ENCODE measurements at regions not wholly inside any gene's neighbourhood (a gene's known extent, or its start where the extent isn't known, plus 50 kb on each side); places are given as distances from the start of the nearest gene placed in this dataset.

DNA sequence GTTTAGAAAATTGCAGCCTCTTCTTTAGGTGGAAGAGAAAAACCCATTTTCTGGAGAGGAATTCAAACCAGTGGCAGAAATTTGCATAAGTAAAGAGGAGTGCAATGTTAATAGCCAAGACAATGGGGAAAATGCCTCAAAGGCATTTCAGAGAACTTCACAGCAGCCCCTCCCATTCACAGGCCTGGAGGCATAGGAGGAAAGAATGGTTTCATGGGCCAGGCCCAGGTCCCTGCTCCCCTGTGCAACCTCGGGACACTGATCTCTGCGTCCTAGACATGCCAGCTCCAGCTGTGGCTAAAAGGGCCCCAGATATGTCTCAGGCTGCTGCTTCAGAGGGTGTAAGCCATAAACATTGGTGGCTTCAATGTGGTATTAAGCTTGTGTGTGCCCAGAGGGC, 161.8 kb upstream of the CENPE start:
- no peak for DNase-seq (ENCODE audit: extremely low spot score)
- POLR2A ChIA-PET, result no interaction called here
- CTCF ChIA-PET, result no interaction called here
- no peak for TF ChIP-seq CTCF (IDR thresholded peaks at IDR 0.05; ENCODE audit: control extremely low read depth, extremely low read depth, low read depth, missing control alignments)

DNA sequence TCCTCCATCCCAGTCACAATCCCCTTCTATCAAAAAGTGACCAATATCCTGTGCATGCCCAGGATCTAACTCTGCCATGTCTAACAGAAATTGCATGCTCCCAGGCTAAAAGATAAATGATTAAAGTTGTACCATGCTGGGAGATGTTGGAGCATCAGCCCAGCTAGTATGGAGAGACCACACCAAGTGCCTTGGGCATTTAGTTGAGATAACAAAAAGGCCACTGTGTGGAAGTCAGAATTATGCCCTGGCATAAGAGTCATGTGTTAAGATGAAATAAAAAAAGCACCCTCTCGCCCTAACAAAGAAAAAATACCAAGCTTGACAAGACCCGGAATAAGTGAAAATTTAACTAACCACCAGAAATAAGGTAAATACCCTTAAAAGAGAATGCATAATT, 155.9 kb upstream of the CENPE start:
- ChIA-PET POLR2A (no interaction called here), CTCF (interaction anchor here (1.3 kb wide), 1 partner anchor 69 kb away, joined by 3 read pairs; no protein-coding TSS in a partner anchor)
- no peak for DNase-seq (ENCODE audit: extremely low spot score)
- TF ChIP-seq CTCF (IDR thresholded peaks at IDR 0.05; ENCODE audit: control extremely low read depth, extremely low read depth, low read depth, missing control alignments), result no peak

DNA sequence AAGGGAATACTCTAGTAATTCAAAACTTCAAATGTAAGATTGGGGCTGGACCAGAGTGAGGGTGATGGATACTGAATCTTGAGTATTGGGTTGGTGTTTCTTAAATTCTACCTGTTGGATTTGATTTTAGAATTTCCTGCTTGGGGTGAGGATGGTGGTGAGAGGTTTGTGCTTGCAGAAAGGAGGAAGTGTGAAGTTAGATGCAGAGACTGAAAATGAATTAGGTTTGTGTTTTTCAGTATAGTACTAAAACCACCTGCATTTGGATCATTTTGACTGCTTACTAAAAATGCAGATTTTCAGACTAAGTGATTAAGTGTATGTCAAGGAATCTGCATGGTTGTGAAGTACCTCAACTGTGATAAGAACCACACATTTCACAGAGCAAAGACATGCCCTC, 131.5 kb upstream of the CENPE start:
- TF ChIP-seq CTCF (IDR thresholded peaks at IDR 0.05; ENCODE audit: control extremely low read depth, extremely low read depth, low read depth, missing control alignments), result no peak
- CTCF ChIA-PET, result no interaction called here

GRCh38 chr4:103324811-103325210, 126.7 kb upstream of the CENPE start:
- CTCF ChIA-PET, result interaction anchor here (1.1 kb wide), 2 partner anchors 9 to 20 kb away, joined by 3 to 7 read pairs; no protein-coding TSS in a partner anchor
- DNase-seq (ENCODE audit: extremely low spot score), result no peak
- POLR2A ChIA-PET, result no interaction called here
- no peak for TF ChIP-seq CTCF (IDR thresholded peaks at IDR 0.05; ENCODE audit: control extremely low read depth, extremely low read depth, low read depth, missing control alignments)

More for the DNA sequence above, 131.5 kb upstream of the CENPE start:
- POLR2A ChIA-PET, result no interaction called here
- DNase-seq (ENCODE audit: extremely low spot score), result no peak

DNA sequence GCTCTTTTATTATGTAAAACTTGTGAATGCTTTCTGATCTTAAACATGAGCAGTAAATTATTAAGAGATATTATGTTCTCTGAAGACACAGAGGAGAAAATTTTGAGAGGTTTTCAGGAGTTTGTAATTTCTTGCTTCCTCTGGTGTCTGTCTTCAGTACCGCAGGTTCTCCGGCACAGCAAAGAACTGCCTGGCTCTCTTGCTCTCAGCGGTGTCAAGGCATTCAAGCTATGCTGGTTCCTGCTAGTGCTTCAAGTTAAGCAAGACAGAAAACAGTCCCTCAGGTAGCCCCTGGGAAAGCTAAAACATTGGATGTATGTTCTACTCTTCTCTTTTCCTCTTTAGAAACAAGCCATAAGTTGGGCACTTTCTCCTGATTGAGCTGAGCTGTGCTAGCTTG, 120.2 kb upstream of the CENPE start:
- CTCF ChIA-PET, result interaction anchor here (2.4 kb wide), 1 partner anchor 10 kb away, joined by 7 read pairs; no protein-coding TSS in a partner anchor
- TF ChIP-seq CTCF (IDR thresholded peaks at IDR 0.05; ENCODE audit: control extremely low read depth, extremely low read depth, low read depth, missing control alignments), result no peak
- POLR2A ChIA-PET, result no interaction called here

DNA sequence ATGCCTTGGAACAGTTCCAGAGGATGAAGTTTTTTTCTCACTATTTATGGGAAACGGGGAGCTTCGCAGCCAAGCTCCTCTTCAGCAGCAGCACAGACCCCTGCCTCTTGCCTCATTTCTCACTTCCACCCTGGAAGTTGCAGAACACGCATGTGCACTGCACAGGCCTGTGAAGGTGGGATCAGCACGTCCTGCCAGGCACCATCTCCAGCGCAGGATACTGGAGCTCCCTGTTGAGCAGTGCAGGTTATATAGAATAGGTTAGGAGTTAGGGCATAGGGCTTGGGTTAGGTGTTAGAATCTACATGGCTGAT, 110.1 kb upstream of the CENPE start:
- ChIA-PET POLR2A (no interaction called here), CTCF (interaction anchor here (1.3 to 1.6 kb wide), 2 partner anchors 9 kb away, joined by 3 to 7 read pairs; no protein-coding TSS in a partner anchor)
- DNase-seq (ENCODE audit: extremely low spot score), result no peak
- TF ChIP-seq CTCF (IDR thresholded peaks at IDR 0.05; ENCODE audit: control extremely low read depth, extremely low read depth, low read depth, missing control alignments), result no peak

More for the DNA sequence above, 120.2 kb upstream of the CENPE start:
- no peak for DNase-seq (ENCODE audit: extremely low spot score)

Data from GM10248 (cell line).